NCI-H146 (cell line): ENCODE measurements at regions not wholly inside any gene's neighbourhood (a gene's known extent, or its start where the extent isn't known, plus 50 kb on each side); places are given as distances from the start of the nearest gene placed in this dataset.
"Not testable (repeated sequence)": the region's sequence is repeated elsewhere in the genome, so short reads cannot be mapped to it uniquely, and the experiment has no call there.

ENCODE experiments used
- DNase-seq: peaks from one replicate; lab custom pipeline; 2025; lab: John Stamatoyannopoulos, UW

DNA sequence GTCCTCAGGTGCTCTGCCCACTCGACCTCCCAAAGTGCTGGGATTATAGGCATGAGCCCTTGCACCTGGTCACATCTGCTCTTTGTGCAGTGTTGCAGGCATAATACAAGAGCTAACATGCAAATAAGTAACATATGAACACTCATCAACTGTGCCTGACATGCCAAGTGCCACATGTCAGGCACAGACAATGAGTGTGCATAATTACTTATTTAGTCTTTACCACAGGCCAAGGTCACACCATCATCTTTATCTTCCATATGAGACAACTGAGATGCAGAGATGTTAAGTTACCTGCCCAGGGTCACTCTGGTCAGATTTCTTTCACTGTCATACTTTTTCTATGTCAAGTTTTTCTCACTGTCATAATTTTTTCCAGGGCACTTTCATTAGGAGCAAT lies 126.1 kb downstream of the PPIAL4G start:
- no peak for DNase-seq

DNA sequence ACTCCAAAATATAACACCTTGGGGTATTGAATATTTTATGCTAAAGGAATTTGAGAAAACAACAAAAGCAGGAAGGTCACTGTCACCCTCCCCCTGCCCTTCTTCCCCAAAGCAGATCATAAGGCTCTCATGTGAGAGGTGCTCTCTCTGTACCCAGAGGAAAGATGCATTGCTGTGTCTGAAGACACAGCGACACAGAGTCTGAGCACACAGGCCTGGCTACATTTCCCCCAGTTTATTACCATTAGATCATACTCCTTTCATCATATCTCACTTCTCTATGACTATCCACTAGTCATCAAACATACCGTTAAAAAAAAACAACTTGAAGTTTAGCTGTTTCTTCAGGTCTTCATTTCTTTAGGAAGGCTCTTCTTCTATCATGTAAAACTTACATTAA lies 127.1 kb downstream of the PPIAL4G start:
- no peak for DNase-seq

DNA sequence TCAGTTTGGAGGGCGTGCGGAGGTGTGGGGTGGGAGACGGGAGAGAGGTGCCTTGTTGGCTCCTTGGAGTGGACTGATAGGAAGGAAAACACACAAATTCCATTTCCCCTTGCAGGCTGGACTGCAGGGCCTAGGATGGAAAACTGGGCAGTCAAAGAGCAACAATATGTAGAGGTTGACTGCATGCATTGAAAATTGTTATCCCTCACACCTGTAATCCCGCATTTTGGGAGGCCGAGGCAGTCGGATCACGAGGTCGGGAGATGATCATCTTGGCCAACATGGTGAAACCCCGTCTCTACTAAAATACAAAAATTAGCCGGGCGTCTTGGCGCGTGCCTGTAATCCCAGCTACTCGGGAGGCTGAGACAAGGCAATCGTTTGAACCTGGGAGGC lies 128.2 kb downstream of the PPIAL4G start:
- DNase-seq = no peak

DNA sequence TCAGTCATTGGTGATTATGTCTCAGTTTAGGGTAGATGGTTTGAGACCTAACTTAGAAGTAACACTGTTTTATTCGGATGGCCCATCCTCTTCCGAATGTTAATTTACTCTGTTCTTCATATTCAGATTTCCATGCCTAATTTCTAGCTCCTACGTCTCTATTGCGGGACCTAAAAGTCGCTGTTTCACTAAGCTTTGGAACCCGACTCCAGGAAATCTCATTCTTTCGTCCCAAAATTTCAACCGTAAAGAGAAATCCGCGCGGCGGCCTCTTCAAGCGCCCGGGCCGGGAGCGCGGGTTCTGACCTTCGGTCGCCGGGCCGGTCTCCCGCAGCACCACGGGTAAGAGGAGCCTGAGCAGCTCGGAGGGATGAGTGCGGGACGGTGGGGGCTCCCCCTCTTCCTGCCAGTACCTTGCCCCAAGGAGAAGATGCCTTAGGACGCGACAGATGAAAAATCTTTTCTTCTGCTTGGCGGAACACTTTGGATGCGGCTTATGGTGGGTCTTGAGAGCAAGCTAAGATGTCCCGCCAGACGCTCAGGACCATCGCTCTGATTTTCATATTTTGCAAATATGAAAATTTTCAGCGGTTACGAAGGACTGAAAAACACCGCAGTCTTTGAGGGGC lies 128.7 kb downstream of the PPIAL4G start:
- DNase-seq = no peak

DNA sequence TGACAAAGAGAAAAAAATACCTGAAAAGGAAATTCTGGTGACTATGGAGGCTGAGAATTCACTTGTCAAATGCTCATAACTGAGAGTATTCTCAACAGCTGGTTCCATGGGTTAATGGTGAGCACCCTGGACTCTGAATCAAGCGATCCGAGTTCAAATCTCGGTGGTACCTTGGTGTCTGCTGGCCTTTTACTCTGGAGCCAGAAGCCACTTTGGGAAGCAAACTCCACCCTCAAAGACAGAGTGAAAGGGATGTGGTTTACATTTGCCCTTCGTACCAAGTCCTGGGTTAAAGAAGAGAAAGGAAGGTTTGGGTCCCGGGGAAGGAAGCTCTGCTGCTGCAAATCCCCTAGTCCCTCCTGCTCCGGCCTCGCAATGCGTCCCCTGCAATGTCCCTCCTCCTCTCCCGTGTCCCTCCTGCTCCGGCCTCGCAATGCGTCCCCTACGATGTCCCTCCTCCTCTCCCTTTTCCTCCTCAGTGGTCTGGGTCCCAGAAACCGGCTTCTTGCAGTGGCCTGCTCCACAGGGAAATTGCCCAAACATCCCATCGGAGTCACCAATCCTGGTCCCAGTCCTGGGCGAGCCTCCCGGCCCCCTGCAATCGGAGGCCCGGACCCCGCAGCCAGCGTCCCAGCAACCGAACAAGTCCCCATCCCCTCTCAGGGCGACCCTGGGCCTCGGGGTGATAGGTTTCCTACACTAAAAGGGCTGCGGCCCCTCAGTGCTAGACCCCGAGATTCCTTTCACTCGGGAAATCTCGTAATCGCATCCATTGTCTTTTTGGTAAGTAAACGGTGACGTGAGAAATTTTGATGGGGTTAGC lies 129.4 kb downstream of the PPIAL4G start:
- DNase-seq = peak; percentile 2

DNA sequence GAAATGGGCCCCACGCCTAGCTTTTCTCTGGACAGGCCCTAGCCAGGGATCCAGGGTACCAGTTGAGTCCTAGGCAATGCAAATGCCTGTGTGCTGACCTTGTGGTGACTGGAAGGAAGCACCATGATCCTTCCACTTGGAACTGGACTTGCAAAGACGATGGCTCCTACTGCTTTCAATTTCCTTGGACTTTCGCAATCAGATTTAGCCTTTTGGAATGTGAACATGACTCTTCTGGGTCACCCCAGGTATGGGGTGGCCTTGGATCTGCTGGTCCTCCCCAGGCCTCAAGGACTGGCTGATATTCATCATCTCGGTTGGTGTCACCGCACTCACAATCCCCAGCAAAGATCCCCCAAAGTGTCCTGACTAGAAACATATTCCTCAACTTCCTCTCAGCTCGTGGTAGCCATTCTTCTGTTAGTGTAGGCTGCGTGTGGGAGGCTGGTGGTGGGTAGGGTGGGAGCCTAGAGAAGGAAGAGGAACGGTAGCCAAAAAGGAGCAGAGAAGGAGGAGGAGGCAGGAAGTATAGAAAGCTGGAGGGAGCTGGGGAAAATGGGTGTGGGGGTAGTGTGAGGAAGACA lies 130.5 kb downstream of the PPIAL4G start:
- no peak for DNase-seq

DNA sequence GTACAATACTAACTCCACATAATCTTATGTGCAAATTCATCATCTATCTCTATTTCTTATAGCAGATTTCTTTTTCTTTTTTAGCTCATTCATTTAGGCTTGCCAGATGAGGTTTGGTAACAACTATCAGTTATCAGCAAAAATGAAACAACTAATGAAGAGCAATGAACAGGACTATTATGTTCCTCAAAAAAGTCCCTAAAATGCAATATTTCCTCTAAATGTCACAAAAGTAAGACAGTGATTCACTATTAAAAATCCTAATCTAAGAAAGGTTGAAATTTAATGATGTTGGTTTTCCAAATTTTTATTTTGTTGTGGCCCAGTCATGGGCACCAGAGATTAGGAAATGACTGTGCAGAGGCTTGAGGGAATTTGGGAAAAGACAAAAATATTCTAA lies 135.3 kb downstream of the PPIAL4G start:
- no peak for DNase-seq

DNA sequence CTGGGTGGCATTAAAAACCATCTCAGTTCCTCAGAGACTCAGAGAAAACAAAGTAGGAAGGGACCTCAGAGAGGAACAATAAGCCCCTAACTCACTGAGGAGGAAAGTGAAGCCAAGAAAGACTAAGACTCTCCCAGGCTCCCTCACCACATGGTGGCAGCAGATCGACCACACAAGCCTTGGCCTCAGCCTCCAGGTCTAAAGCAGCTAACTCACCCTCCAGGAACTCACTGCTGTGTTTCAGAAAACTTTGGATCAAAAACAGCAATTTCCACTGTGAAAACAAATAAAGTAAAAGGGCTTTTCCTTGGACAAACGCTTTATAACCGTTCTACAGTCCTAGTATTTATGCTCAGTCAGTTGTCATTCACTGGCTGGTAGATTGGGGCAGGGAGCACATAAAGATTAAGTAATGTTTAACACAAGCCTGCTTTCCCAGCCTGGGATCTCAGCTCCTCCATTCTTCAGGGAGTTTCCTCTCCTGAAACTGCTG lies 137.4 kb downstream of the PPIAL4G start:
- DNase-seq = not testable (repeated sequence)

DNA sequence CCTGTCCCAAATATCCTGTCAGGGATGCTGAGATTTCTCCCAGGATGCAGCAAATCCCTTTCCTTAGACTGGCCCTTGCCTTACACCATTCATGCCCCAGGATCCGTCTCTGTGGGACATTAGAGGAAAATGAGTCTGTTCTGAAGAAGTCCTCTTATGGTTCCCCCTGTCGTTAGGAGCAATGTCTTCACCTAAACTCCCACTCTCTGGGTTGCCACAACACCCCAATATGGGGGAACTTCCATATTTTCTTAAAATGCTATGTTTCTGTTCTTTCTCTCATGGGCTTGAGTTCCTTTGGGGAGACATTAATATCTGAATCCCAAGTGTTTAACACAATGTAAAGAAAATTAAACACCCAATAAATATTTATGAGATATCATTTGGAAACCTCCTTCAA lies 138.5 kb downstream of the PPIAL4G start:
- not testable (repeated sequence) for DNase-seq

DNA sequence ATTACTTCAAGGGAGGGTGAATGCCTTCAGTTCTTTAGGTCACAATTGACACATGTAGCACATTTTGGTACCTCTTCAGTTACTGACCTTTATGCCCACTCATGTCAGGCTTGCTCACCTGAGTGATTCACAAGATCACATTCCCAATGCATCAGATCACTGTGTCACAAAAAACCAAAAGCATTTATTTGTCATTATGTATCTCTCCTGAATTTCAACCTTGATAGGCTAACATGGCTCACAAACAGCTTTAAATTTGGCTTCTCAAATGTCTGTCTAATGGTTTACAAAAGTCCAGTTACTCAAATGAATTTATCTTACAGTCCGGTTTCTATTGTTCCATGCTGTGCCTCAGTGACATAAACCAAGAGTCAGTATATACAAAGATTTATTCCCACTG lies 141.4 kb downstream of the PPIAL4G start:
- not testable (repeated sequence) for DNase-seq

DNA sequence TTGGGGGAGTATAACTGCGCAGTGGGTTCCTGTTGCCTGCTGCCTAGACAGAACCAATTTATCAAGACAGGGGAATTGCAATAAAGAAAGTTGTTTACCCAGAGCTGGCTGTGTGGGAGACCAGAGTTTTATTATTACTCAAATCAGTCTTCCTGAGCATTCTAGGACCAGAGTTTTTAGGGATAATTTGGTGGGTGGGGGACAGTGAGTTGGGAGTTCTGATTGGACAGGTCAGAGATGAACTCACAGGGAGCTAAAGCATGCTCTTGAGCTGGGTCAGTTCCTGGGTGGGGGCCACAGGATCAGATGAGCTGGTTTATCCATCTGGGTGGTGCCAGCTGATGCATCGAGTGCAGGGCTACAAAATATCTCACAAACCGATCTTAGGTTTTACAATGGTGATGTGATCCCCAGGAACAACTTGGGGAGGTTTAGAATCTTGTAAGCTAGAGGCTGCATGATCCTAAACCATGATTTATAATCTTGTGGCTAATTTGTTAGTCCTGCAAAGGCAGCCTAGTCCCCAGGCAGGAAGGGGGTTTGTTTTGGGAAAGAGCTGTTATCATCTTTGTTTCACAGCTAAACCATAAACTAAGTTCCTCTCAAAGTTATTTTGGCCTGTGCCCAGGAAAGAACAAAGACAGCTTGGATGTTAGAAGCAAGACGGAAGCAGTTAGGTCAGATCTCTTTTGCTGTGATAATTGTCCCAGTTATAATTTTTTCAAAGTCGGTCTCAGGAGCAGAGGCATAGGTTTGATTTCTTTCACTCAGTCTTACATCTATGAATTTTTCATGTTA lies 146.8 kb downstream of the PPIAL4G start:
- not testable (repeated sequence) for DNase-seq

DNA sequence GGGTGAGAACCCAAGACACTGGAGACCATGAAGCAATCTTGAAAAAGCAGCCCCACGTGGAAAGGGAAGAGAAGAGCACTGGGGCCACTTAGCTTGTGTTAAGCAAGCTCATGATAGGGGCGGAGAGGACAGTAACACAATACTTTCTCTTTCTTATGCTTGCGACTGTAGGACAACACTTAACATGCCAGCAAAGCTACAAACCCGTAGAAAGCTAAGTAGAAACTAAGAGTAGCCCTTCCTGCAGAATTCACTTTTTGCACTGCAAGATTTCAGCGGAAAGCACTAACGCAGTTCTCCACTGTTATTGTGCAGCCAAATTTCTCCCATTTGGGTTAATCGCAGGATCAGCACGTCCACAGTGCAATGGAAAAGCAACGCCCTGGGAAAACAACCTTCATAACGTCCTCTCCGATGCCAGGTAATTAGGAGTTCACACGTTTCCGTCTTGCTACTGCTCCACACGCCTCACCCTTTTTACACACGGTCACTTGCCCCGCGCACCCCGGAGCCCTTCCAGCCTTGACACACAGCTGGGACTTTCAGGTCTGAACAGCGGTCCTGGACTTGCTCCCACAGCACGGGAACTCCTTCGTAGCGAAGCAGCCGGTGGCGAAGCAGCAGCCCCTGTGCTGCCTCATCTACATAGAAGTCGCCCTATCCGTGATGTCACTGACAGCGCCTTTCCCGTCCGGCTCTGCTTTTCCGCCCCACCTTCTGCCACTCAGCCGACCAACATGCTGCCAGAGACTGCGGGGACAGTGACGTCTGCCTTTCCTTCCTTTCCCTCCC lies 148.6 kb downstream of the PPIAL4G start:
- peak; percentile 18 for DNase-seq

DNA sequence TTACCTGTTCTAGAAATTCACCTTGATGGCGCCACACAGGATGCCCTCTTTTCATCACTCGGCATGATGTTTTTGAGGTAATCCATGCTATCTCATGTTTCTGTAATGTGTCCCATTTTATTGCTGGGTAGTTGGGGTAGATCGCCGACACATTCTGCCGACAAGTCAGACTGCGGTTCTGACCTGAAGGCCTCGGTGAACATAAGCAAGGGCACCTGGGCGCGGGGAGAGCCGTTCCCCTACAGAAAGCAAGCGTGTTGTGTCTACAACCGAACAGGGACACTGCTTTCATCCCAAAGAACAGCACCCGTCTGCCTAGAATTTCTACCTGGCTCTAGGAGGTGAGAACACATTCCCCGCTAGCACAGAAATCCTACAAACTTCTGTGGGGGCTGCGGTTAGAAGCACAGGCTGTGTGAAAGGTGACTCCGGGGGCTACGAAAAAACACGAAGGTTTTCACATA lies 149.2 kb downstream of the PPIAL4G start:
- DNase-seq = no peak

DNA sequence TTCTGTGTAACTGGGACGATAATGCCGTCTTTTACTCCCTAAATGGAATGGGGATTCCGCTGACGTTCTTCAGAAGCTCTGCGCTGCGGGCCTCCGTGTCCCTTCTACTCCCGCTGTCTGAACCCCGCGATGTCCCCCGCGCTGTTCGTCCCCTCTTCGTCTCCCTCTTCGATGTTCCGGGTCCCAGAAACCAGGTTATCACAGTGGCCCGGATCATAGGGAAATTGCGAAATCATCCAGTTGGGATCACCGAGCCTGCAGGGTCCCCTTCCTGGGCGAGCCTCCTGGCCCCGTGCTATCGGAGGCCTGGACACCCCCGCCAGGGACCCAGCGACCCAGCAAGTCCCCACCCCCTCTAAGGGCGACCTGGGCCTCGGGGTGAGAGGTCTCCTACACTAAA lies 154.2 kb downstream of the PPIAL4G start:
- DNase-seq = no peak

DNA sequence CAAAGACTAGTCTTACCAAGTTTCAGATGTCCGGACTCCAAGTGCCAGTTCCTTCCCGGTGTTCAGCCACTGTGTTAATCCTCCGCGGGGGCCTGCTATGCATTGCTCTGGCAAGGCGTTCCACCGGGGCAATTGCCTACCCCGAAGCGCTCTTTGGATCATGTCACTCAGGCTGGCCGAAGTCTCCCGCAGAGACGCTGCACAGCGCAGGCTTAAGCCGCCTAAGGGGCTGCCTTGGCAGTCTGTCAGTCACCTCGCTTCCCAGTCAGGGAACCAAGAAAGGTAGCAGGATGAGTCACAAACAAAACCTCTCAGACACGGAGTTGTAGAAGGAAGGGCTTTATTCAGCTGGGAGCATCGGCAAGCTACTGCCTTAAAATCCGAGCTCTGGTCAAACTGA lies 158.1 kb downstream of the PPIAL4G start:
- DNase-seq = not testable (repeated sequence)

DNA sequence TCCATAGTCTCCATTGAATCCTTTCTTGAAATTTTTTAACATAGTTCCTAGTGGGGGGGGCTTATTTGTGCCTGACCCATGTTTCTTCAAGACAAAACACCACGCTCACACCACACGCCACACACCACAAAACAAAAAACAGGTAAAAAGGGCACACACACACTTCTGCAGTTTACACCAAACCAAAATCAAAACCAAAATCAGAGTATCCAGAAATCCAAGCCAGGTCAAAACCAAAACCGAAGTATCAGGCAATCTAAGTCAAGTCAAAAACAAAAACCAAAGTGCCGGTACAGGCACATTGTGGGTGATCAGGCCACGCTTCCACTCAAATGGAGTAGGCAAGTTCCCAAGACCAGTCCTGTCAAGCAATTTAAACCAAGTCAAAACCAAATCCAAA lies 158.6 kb downstream of the PPIAL4G start:
- DNase-seq = not testable (repeated sequence)

DNA sequence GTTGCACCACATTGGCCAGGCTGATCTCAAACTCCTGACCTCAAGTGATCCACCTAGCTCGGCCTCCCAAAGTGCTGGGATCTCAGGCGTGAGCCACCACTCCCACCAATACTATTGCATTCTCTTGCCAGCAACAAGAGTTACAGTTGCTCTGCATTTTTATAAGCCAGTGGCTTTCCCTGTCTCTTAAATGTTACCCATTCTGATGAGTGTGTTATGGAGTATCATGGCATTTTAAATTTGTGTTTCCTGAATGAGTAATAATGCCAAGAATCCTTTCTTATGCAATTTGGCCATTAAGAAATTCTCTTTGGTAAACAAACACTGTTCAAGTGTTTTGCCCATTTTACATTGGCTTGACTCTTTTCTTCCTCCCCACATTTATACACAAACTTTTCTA lies 163.0 kb downstream of the PPIAL4G start:
- DNase-seq = not testable (repeated sequence)

DNA sequence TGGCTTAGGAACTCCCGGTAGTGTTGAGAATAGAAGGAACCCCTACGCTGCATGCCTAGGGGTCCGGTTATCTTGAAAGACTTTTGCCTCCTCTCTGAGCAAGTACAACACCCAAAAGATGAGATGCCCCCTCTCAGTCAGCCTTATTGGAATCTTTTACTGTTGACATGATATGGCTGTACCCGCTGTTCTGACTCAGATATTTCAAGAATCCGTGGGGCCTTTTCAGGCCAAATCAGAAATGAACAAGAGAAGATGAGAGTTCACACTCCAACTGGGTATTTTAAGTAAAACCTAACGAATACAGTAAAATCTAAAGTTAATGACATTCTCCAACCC lies 164.2 kb downstream of the PPIAL4G start:
- DNase-seq = no peak

DNA sequence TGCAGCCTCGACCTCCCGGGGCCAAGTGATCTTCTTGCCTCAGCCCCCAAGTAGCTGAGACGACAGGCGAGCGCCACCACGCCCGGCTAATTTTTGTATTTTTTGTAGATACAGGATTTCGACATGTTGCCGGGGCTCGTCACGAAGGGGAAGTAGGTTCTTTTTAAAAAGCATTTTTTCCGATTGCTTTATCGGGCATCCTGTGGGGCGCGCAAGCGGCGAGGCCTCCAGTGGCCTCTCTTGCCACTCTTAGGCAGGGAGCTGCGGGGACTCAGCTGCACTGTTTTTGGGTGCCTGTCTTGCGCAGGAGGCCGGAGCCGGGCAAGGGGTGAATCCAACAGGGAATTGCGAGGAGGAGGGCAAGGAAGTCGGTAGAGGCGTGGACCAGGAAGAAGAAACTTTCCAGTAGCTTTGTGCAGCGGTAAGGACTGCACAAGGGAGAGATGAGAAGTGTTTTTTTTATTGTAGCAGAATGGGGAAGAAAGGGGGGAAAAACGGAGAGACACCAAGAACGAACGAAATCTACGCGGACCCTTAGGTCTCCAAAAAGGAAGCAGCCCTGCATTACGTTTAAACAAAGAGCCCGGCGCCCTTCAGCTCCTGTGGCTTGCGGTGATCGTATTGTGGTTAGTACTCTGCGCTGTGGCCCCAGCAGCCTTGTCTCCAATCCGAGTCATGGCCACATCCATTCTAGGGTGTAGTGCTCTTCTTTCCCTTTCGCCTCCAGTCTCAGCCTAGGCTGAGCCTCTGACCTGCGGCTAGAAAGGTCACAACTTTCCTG lies 164.8 kb downstream of the PPIAL4G start:
- DNase-seq = no peak

DNA sequence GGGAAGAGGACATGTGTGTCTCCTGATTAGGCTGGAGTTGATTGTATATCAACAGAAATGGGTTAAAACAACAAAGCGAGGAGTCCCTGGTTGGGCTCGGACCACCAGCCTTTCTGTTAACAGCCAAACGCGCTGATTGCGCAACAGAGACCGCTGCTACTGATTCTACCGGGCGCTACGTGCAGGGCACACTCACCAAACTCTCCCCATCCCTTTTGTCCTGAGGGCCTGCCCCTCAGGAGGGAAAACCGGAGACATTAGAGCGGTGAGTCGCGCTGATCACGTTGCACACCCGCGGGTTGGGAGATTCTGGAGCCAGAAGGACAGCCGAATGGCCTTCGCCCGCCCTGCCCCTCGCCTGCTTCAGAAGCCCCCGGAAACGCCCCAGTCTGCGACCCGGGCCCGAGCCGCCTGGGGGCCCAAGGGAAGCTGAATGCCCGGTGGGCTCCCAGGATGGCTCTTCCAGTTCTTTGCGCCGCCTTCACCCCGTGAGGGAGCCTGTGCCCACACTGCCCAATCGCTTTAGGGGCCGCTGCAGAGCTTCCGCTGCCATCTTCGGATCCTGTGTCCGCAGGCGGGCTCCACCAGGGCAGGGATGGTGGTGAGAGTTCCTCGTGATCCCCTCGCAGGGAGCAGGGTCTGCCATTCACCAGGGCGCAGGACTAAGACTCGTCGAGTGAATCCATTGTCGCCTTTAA lies 165.4 kb upstream of the NBPF11 start:
- no peak for DNase-seq
